ENCODE measurements at regions not wholly inside any gene's neighbourhood (a gene's known extent, or its start where the extent isn't known, plus 50 kb on each side); places are given as distances from the start of the nearest gene placed in this dataset.

DNA sequence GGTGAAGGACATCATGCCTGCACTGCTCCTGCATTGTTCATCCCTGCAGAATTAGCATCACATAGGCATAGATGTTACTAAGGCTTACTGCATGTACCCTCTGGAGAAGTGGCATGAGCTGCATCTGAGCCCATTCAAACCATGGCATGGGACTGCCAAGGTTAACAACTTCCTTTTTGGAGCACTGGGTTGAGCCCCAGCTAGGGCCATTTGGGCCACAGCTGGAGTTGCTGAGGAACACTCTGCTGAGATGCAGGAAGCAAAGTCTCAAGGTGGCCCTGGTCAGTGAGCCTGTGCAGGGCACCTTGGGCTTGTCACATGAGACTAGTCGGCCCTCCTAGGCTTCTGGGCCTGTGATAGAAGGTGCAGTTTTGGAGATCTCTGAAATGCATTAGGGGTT, 511.2 kb downstream of the C12orf50 start:
- DNase-seq, result no peak
- H3K36me3 ChIP-seq (ENCODE audit: insufficient read depth, low read length), result no peaks in the 10 kb centered on the region
- Mint-ChIP-seq H3K9me3 (peaks cover 2% of the 10 kb centered on the region), H3K4me1 (ENCODE audit: low read depth) (no peaks in the 10 kb centered on the region), H3K36me3 (ENCODE audit: low read depth) (no peaks in the 10 kb centered on the region), H3K27me3 (no peaks in the 10 kb centered on the region), H3K27ac (no peak overlapping the region), H3K4me3 (no peak overlapping the region)
- TF ChIP-seq, protein P1, sequence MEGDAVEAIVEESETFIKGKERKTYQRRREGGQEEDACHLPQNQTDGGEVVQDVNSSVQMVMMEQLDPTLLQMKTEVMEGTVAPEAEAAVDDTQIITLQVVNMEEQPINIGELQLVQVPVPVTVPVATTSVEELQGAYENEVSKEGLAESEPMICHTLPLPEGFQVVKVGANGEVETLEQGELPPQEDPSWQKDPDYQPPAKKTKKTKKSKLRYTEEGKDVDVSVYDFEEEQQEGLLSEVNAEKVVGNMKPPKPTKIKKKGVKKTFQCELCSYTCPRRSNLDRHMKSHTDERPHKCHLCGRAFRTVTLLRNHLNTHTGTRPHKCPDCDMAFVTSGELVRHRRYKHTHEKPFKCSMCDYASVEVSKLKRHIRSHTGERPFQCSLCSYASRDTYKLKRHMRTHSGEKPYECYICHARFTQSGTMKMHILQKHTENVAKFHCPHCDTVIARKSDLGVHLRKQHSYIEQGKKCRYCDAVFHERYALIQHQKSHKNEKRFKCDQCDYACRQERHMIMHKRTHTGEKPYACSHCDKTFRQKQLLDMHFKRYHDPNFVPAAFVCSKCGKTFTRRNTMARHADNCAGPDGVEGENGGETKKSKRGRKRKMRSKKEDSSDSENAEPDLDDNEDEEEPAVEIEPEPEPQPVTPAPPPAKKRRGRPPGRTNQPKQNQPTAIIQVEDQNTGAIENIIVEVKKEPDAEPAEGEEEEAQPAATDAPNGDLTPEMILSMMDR (IDR thresholded peaks at IDR 0.05), result no peak
- H3K4me1 ChIP-seq (ENCODE audit: insufficient read depth, low read length), result no peaks in the 10 kb centered on the region
- no peaks in the 10 kb centered on the region for H3K9me3 ChIP-seq (ENCODE audit: control insufficient read depth in 1 of 2, insufficient read depth in 1 of 2, low read length in 2 of 2)
- no peaks in the 10 kb centered on the region for H3K27me3 ChIP-seq (ENCODE audit: control insufficient read depth in 1 of 2, insufficient read depth in 2 of 2, low read length in 2 of 2)
- CTCF ChIA-PET, result no interaction called here
- no peak overlapping the region for H3K4me3 ChIP-seq (ENCODE audit: low read length)
- POLR2A ChIA-PET, result no interaction called here
- no peak for ATAC-seq (ENCODE audit: poor library complexity)
- no peak overlapping the region for H3K27ac ChIP-seq (ENCODE audit: low read depth in 1 of 2, low read length in 2 of 2)
- intact Hi-C loops (cut with DNase I, micrococcal nuclease), result no loop called here

DNA sequence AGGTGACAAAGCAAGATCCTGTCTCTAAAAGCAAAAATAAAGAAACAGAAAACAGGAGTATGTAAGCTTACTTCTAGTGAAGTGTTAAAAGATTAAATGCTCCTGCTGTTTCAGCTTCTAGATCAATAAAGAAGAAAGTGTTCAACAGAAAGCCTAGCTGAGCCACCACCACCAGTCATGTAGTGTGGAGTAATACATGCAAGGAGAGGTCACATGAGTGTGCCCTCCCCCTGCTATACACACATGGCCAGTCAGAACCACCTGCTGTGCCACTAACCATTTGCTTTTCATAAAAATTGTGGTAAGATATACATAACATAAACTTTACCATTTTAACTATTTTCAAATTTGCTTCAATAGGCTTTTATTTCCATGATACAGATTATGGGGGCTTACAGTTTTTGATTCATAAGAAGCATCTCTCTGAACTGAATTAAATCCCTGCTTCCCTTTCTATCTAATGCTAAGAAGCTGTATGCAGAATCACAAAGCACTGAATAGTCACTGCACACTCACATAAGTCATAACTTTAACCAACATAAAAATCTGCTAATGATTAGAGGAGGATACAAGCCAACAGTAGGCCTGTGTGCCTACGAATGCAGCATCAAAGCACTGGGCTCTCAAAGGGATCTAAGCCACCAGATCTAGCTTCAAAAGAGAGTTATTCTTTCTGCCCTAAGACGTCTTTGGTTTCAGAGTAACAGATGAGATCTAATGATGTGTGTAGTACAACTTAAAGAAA, 515.5 kb downstream of the C12orf50 start:
- no peaks in the 10 kb centered on the region for H3K9me3 ChIP-seq (ENCODE audit: control insufficient read depth in 1 of 2, insufficient read depth in 1 of 2, low read length in 2 of 2)
- Mint-ChIP-seq H3K27ac (no peak overlapping the region), H3K4me3 (no peak overlapping the region), H3K27me3 (no peaks in the 10 kb centered on the region), H3K4me1 (ENCODE audit: low read depth) (no peaks in the 10 kb centered on the region), H3K9me3 (peaks cover 2% of the 10 kb centered on the region), H3K36me3 (ENCODE audit: low read depth) (no peaks in the 10 kb centered on the region)
- no peaks in the 10 kb centered on the region for H3K27me3 ChIP-seq (ENCODE audit: control insufficient read depth in 1 of 2, insufficient read depth in 2 of 2, low read length in 2 of 2)
- H3K4me1 ChIP-seq (ENCODE audit: insufficient read depth, low read length), result no peaks in the 10 kb centered on the region
- CTCF ChIA-PET, result no interaction called here
- ATAC-seq (ENCODE audit: poor library complexity) (no peak), DNase-seq (no peak)
- no peak overlapping the region for H3K4me3 ChIP-seq (ENCODE audit: low read length)
- H3K36me3 ChIP-seq (ENCODE audit: insufficient read depth, low read length), result no peaks in the 10 kb centered on the region
- intact Hi-C loops (cut with DNase I, micrococcal nuclease), result no loop called here
- POLR2A ChIA-PET, result no interaction called here
- no peak overlapping the region for H3K27ac ChIP-seq (ENCODE audit: low read depth in 1 of 2, low read length in 2 of 2)
- TF ChIP-seq, protein P1 (IDR thresholded peaks at IDR 0.05), result no peak

DNA sequence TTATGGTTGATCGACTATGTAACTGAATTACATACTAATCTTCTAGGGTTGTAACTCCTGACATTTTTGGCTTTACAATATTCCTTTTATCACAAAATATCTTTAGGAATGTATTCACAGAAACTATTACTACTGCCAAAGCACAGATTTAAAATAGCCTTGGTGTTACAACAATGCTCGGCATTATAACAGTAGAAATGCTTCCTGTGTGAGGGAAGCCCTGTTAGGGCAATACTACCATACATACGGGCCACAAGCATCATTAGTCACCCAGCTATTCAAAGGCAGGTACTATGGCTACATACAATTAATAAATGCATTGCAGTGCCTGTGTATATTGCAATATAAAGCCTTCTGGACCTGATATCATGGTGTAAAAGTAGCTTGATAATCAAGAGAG, 517.8 kb downstream of the C12orf50 start:
- DNase-seq (no peak), ATAC-seq (ENCODE audit: poor library complexity) (no peak)
- intact Hi-C loops (cut with DNase I, micrococcal nuclease), result no loop called here
- Histone ChIP-seq H3K4me3 (ENCODE audit: low read length) (no peak overlapping the region), H3K9me3 (ENCODE audit: control insufficient read depth in 1 of 2, insufficient read depth in 1 of 2, low read length in 2 of 2) (peaks cover 0 to 4% of the 10 kb centered on the region in 2 experiments), H3K27me3 (ENCODE audit: control insufficient read depth in 1 of 2, insufficient read depth in 2 of 2, low read length in 2 of 2) (no peaks in the 10 kb centered on the region), H3K27ac (ENCODE audit: low read depth in 1 of 2, low read length in 2 of 2) (no peak overlapping the region), H3K4me1 (ENCODE audit: insufficient read depth, low read length) (no peaks in the 10 kb centered on the region), H3K36me3 (ENCODE audit: insufficient read depth, low read length) (no peaks in the 10 kb centered on the region)
- TF ChIP-seq, protein P1 (IDR thresholded peaks at IDR 0.05), result no peak
- Mint-ChIP-seq H3K27me3 (no peaks in the 10 kb centered on the region), H3K4me3 (no peak overlapping the region), H3K9me3 (peaks cover 3% of the 10 kb centered on the region), H3K4me1 (ENCODE audit: low read depth) (no peaks in the 10 kb centered on the region), H3K36me3 (ENCODE audit: low read depth) (no peaks in the 10 kb centered on the region), H3K27ac (no peak overlapping the region)
- ChIA-PET CTCF (no interaction called here), POLR2A (no interaction called here)

All from CD4-positive, alpha-beta T cell (primary cell).